SHP77 (cell line): ENCODE measurements at regions not wholly inside any gene's neighbourhood (a gene's known extent, or its start where the extent isn't known, plus 50 kb on each side); places are given as distances from the start of the nearest gene placed in this dataset.
A peak's percentile ranks its signal among the peaks of the same experiment; 100 is the strongest.
"Not testable (repeated sequence)": the region's sequence is repeated elsewhere in the genome, so short reads cannot be mapped to it uniquely, and the experiment has no call there.

ENCODE experiments used
- DNase-seq, 2 experiments: peaks; one replicate each; lab custom pipeline; 2025; lab: John Stamatoyannopoulos, UW

DNA sequence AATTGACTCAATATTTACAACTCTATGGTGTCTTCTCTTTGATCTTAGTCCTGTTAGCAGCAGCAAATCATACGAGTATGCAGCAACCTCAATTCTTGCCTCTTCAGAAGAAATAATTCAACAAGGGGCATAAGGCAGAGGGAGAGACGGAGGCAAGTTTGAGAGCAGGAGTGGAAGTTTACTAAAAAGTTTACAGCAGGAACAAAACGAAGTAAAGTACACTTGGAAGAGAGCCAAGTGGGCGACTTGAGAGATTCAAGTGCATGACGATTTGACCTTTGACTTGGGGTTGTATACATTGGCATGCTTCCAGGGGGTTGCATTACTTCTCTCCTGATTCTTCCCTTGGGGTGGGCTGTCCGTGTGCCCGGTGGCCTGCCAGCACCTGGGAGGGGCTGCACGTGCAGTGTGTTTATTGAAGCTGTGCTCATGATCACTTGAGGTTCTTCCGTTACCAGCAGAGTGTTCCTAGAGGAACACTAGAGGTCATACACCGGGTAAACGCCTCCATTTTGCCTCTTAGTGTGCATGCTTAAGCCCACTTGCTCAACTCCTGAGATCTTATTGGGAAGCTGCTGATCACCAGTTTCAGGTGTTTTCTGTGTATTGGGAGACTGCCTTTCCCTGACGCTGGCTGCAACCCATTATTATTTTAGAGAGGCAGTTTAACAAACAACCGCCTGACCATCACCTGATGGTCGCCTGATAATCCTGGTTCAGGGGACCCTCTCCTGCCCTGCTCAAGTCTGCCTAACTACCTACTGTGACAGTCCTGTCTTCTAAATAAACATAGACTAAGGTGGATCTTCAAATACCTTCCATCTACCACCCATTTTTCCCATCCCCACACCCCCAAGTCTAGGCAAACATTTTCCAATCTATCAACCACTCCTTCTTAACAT lies 172.4 kb upstream of the MYLIP start:
- DNase-seq: peak; percentile 21 to 27

DNA sequence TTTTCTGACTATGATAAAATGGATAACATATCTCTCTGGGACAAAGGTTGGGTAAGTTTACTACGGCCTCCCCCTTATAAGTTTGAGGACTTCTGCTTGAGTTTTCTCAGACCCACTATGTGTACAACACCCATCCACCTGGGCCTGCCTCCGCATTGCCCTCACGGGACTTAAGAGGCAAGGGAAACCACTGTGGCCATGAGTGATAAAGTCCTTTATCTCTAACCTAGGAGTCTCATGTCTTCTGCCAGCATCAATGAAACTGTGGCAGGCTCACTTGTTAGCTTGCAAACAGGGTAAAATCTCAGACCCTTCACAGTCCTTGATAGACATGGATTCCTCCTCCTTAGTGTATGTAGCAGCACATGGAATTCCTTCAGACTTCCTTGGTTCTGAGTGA lies 173.4 kb upstream of the MYLIP start:
- DNase-seq: no peak

DNA sequence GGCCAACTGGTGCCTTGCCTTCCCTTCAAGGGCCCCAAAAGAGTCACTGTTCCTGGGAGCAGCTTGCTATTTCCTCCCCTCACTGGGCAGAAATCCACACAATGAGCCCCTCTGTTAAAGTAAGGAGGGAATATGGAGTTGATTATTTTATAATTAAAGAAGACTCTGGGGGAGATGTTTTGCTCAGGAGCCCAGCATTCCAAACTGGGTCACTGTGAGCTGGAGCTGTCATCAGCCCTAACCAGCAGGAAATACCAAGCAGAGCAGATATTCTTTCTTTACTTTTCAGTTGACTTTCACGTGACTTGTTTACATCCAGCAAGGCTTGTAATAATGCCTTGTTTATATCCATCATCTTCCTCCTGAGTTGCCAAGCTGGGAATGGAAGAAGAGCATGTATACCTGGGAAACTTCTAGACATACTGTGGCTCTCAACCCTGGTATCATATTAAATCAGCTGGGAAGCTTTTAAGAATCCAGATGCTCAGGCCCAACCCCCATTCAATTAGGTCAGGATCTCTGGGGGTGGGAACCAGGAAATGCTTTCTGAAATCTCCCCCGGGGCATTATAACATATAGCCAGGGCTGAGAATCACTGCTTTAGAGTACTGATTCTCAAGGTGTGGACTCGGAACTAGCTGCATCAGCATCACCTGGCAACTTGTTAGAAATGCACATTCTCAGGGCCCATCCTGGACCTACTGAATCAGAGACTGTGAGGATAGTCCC lies 175.6 kb upstream of the MYLIP start:
- no peak for DNase-seq

DNA sequence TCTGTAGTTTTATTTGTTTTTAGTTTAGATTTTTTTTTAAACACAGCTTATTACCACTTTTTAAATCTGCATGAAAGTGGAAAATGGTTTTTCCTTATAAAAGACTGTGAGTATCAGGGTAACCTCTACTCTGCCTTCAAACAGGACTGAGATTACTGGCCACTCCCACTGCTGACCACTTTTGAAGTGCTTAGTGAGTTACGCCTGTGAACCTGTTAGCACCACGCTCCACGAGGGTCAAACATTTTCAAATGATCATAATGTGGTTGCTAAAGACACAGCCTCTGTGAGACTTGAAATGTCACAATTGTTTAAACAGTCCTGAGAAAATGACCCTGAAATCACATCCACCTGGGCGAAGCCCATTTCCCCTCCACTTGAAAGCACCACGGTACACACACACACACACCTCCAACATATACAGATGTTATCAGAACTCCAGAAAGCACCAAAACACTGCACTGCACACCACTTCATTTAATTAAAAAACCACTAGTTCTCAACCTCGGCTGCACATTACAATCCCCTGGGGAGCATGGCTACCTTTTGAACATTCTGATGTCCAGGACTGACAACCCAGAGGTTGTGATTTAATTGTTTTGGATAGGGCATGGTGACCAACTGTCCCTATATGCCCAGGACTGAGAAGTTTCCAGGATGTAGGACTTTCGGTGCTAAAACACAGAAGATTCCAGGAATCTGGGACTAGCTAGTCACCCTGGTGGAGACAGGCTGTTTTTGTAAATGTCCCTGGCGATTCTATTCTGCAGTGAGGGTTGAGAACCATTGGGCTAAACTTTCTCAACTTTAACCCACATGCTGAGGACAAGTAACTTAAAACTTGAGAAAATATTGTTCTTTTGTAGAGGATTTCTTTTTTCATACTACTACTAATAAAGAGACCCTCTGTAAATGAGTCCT lies 176.4 kb upstream of the MYLIP start:
- peak; percentile 15 to 19 for DNase-seq

DNA sequence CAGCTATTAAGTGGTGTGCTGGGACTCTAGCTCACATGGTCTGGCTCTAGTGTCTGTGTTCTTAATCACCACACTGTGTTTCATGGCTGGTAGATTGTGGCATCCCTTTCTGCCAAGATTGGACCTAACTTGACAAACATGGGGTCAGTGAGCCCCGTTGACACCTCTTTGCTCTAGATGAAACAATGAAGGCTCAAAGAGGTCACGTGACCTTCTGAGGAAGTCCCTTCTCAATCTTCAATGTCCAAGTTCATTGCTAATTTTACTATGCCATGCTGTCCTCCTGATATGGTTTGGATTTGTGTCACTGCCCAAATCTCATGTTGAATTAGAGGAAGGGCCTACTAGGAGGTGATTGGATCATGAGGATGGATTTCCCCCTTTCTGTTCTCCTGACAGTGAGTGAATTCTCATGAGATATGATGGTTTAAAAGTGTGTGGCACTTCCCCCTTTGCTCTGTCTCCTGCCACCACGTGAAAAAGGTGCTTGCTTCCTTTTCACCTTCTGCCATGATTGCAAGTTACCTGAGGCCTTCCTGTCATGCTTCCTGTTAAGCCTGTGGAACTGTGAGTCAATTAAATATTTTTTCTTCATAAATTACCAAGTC lies 177.8 kb upstream of the MYLIP start:
- no peak for DNase-seq

DNA sequence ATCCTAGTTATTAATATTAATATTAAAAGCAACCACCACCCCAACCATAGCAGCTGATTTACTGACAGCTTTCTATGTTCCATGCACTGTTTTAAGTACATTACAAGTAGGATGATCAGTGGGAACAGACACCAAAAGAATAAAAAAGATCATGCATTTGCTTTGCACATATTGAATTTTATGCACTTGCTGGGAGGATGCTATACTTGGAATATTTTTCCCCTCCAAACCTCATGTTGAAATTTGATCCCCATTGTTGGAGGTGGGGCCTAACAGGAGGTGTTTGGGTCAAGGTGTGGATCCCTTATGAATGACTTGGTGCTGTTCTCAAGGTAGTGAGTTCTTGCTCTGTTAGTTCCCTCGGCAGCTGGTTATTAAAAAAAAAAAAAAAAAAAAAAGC lies 178.9 kb upstream of the MYLIP start:
- DNase-seq: no peak

DNA sequence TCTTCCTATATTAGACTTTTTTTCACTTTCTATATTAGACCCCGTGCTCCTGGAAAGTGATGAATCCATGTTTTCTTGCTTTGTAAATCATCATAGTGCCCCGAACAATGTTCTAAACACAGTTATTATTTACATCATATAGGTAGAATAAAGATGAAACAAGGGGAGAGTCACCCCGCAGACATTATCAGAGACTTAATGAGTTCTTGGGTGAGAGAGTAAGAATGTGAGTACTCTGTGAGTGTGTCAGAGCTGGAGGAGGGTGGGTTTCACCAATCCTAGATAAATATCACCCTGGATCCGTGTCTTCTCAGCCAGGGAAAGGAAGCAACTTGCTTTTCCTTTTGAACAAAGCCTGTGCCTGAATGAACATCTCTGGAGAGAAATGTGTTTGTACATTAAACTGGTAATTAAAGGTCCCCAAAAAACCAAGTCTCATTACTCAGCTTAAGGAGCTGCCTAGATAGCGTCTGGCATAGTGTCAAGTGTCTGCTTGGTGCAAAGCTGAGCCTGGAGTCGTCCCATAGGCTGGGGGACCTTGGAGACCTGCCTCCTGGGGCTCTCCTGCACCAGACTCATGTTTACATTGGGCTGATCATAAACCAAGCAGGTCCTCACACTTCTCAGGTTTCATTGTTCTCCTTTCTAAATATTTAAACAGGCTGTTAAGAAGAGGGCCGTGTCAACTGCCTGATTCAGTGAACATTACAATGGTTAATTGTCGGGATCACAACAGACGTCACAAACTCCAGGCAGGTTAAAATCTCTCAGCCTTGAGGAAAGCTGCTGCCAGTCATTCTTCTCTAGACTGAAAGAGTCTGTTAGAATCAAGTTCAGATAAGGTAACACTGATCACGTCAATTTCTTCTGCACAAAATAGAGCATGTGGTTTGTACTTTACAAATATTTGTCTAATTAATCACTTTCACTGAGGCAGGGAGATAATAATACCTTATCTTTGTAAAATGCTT lies 179.7 kb upstream of the MYLIP start:
- peak; percentile 92 to 93 for DNase-seq

DNA sequence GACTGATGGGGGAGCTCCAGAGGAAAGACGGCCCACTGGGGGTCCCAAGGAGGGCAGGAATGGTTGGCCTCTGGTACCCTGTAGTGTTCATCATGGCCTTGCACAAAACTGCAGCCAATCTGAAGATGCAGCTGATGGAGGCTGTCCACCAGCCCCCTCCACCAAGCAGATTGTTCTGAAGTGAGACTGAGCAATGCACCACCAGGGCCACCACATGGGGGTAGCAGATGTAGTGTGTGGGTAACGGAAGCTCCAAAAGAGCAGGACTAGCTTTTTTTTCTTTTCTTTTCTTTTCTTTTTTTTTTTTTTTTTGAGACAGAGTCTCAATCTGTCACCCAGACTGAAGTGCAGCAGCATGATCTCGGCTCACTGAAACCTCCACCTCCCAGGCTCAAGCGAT lies 181.0 kb upstream of the MYLIP start:
- no peak for DNase-seq

DNA sequence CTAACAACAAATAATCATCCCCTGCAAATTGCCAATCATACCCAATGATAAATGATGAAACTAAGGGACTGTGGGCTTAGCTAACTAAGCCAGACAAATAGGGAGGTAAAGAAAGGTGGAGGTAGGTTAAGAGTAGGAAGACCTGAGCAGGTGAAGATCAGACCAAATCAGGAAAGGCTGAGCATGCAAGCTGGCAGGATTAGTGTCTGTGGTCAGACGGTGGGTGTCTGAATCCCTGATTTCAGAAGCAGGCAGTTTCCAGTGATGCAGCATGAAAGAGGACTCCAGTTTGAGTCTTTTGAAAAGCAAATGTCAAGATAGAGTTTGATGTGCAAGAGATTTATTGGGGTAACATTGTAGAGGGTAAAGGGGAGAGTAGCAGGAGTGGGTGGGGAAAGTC lies 181.4 kb upstream of the MYLIP start:
- DNase-seq: no peak

DNA sequence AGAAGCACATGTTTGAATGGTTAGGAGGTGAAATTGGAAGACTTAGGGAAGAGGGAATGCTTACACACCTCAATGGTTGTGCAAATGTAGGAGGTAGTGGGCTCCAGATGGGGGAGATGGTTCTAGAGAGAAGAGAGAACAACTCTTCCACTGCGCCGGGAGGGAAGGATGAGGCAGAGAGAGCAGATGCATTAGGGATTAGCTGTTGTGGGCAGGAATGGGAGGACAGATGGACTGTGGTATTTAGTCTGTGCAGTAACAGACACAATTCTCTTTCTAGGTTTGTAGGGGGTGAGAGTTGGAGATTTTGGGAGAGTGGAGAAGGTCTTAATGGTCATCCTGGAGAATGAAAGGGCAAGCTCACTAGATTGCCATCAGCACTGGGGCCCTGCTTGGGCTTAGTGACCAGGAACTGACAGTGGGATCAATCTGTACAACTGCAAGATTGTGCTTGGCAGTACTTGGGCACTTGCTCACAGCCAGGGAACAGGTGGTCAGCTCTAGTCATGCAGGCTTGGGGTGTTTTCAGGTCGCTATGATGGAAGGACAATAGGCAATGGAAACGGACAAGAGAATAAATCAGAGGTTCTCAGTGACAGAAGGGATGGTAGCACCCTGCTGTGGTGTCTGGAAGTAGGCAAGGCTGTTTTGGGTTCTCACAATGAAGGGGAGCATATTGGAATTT lies 182.0 kb upstream of the MYLIP start:
- no peak for DNase-seq

DNA sequence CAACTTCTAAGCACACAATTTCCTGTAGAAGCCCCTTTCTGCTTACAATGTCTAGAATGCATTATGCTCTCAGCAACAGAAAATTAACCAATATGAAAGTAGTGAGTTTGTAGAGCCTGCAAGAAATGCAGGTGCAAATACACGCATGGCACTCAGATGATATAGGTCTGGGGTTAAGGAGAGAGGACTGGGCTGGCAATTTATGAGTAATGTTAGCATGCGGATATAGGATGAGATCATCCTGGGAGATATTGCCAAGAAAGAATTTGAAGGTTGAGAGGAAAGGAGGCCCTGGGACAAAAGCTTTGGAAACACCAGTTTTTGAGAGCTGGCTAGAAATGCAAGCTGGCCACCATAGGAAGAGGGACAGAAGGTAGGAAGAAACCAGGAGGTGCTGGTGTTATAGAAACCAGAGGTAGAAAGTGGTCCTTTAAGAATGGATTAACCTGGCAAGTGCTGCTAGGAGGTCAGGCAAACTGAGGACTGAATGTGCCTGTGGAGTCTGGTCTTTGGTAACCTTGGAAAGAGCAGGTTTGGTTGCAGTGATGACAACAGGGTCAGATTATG lies 183.2 kb upstream of the MYLIP start:
- DNase-seq: no peak

DNA sequence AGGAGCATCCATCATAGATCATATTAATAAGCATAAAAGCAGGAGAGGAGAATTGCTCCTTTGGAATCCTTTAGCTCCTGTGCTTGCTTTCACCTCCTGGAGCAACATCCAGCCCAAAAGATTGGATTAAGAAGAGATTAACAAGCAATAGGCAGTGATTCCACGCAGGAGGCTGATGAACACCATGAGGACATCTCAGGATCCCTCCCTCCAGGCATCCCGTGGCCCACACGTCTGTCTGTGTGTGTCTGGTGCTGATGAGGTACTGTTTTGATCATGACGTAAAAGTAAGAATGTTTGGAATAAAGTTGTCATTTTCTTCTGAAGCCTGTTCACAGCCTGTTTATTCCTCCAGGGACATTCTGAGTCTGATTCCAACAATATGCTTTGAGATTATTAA lies 185.5 kb upstream of the MYLIP start:
- DNase-seq: no peak

DNA sequence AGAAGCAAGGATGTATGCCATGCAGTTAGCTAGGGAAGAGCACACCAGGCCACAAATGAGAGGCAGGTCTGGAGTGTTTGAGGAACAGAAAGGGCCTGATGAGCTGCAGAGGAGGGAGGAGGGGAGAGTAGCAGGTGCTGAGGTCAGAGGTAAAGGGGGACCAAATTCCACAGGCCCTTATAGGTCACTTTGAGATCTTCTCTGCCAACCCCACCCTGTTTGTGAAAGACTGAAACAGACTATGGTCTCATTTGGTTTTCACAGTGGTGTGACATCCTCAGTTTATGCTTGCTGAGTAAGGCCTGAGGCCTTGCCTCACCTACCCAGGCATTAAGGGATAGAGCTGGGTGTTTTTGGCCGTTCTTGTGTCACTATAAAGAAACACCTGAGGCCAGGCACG lies 187.7 kb upstream of the MYLIP start:
- DNase-seq: no peak

DNA sequence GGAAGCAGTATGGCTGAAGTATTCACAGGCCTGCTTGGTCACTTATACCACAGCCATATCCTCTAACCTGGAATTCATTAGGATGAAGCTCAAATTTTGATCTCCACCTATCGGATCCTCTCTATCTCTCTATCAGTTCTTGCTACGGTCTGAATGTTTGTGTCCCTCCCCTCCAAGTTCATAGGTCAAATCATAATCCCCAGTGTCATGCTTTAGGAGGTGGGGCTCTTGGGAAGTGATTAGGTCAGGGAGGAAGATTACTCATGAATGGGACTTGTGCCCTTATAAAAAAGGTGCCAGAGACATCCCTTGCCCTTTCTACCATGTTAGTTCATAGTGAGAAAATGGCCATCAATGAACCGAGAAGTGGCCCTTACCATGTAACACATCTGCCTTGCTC lies 190.8 kb upstream of the MYLIP start:
- DNase-seq: no peak

DNA sequence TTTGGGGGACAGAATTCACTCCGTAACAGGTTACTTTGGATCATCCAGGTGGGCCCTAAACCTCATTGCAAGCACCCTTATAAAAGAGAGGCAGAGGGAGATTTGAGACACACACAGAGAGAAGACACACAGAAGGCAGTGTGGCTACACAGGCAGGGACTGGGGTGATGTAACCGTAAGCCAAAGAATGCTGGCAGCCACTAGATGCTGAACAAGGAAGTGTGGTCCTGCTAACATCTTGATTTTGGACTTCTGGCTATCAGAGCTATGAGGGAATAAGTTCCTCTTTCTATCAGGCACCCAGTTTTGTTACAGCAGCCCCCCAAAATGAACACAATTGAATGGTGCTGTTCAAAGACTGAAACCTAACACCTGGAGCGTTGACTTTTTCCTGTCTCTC lies 191.3 kb upstream of the MYLIP start:
- DNase-seq: no peak

DNA sequence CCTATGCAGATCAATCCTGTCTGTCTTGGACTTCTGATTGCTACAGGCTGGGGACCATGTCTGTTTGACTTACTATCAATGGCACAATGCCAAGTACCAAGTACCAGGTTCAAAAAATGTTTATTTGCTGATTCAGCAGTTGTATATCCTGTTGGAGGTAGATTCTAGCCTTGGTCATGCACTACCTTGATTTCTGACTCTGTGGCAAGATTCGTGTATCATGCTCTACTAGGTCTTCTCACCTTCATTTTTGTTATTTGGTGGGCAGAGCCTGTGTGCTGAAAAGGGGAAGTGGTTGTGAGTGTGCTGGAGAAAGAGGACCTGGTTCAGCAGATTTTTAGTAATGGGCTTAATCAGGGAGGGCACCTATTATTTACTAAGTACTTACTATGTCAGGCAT lies 192.4 kb upstream of the MYLIP start:
- no peak for DNase-seq

DNA sequence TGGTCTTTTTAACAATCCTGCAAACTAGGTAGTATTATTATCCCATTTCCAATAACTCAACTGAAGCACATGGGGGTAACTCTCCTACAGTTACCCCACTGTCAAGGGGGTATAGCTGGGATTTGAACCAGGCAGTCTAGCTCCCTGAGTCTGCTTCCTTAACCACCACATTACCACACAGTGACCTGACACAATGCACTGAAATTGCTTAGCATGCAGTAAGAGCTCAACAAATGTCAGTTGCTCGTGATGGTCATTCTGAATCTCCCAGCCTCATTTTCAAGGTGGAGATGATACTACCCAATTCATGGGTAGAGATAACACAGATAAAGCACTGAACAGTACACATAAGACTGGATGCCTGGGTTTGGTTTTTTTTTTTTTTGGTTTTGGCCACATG lies 193.2 kb upstream of the MYLIP start:
- DNase-seq: no peak

DNA sequence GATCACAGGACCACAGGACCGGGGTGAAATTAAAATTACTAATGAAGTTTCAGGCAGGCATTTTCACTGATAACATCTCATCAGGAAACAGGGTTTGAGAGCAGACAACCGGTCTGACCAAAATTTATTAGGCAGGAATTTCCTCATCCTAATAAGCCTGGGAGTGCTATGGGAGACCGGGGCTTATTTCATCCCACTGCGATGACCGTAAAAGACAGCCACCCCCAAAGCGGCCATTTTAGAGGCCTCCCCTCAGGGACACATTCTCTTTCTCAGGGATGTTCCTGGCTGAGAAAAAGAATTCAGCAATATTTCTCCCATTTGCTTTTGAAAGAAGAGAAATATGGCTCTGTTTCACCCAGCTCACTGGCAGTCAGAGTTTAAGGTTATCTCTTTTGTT lies 197.2 kb upstream of the MYLIP start:
- not testable (repeated sequence) for DNase-seq

DNA sequence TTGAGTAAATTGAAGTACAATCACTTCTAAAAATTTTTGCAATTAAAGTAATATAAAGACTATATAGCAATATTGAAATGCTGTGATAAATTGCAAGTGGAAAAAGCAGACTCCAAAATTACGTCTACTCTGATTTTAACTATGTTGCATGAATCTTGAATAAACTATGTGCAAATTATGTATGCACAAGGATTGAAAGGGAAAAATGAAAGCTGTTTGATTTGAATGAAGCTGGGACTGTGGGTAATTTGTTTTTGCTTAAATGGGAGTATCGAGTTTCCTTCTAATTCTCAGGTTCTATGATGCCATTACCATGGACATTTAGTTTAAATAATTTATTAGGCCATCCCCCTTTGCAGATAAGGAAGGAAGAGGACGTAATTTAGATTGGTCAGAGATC lies 198.7 kb upstream of the MYLIP start:
- DNase-seq: no peak

DNA sequence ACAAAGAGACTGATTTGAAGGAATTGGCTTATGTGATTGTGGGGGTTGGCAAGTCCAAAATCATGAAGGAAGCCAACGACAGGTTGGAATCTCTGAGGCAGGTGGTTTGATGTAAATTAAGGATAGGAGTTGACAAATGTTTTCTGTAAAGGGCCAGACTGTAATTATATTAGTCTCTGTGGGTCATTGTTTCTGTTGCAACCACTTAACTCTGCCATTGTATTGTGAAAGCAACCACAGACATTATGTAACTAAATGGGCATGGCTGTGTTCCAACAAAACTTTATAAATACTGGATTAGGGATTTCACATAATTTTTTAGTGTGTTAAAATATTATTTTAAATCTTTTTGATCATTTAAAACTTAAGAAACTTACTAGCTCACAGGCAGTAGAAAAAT lies 199.2 kb upstream of the MYLIP start:
- no peak for DNase-seq
